ENCODE measurements at regions not wholly inside any gene's neighbourhood (a gene's known extent, or its start where the extent isn't known, plus 50 kb on each side); places are given as distances from the start of the nearest gene placed in this dataset.
"Not testable (repeated sequence)": the region's sequence is repeated elsewhere in the genome, so short reads cannot be mapped to it uniquely, and the experiment has no call there.

DNA sequence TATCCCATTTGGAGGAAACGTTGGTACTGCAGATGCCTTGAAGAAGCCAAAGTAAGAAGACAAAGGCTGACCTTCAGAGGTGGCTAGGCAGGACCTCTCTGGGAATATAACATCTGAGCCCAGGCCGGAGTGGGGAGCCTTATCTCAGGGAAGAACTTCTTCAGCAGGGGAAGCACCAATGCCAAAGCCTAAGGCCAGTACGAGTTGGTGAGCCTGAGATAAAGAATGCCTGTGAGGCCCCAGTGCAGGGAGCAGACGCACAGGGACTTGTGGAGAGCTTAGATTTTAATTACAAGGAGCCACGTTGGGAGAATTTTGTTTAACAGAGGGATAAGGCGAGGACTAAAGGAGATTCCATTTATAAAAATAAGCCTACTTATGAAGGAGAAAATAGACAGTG is 468.8 kb upstream of the RUNX1 start:
- H3K27ac Mint-ChIP-seq, result no peak overlapping the region
- H3K79me2 ChIP-seq (ENCODE audit: insufficient read depth, low read length), result no peaks in the 10 kb centered on the region
- no peak overlapping the region for H3K9ac ChIP-seq (ENCODE audit: insufficient read depth, low read length, poor library complexity, severe bottlenecking)
- H3K36me3 ChIP-seq (replicated peaks in 1 of 2; ENCODE audit: control insufficient read depth in 1 of 2, insufficient read depth in 2 of 2, low read length in 2 of 2), result no peaks in the 10 kb centered on the region
- H3K4me1 Mint-ChIP-seq, result no peaks in the 10 kb centered on the region
- no peak overlapping the region for H3K4me3 Mint-ChIP-seq
- H3K4me3 ChIP-seq (replicated peaks in 1 of 3; ENCODE audit: low read depth in 2 of 3, low read length in 3 of 3), result no peak overlapping the region
- no peaks in the 10 kb centered on the region for H3K36me3 Mint-ChIP-seq
- intact Hi-C loops (cut with micrococcal nuclease), result no loop called here
- H3K27me3 Mint-ChIP-seq (ENCODE audit: low read depth in 3 of 3), result peaks cover 2 to 5% (median 3%) of the 10 kb centered on the region in 3 donors
- no peak overlapping the region for H3K27ac ChIP-seq (ENCODE audit: low read depth in 1 of 2, low read length in 2 of 2)
- TF ChIP-seq, protein P1, sequence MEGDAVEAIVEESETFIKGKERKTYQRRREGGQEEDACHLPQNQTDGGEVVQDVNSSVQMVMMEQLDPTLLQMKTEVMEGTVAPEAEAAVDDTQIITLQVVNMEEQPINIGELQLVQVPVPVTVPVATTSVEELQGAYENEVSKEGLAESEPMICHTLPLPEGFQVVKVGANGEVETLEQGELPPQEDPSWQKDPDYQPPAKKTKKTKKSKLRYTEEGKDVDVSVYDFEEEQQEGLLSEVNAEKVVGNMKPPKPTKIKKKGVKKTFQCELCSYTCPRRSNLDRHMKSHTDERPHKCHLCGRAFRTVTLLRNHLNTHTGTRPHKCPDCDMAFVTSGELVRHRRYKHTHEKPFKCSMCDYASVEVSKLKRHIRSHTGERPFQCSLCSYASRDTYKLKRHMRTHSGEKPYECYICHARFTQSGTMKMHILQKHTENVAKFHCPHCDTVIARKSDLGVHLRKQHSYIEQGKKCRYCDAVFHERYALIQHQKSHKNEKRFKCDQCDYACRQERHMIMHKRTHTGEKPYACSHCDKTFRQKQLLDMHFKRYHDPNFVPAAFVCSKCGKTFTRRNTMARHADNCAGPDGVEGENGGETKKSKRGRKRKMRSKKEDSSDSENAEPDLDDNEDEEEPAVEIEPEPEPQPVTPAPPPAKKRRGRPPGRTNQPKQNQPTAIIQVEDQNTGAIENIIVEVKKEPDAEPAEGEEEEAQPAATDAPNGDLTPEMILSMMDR (IDR thresholded peaks at IDR 0.05), result no peak
- no peaks in the 10 kb centered on the region for H3K9me3 ChIP-seq (replicated peaks in 1 of 2; ENCODE audit: control insufficient read depth in 1 of 2, insufficient read depth in 1 of 2, low read length in 2 of 2)
- no peak for DNase-seq
- WGBS (ENCODE audit: insufficient coverage), result 85% methylated on average over 3 of the region's 6 CpGs
- H3K4me1 ChIP-seq (ENCODE audit: control insufficient read depth in 1 of 2, insufficient read depth in 2 of 2, low read length in 2 of 2), result no peaks in the 10 kb centered on the region
- H4K20me1 ChIP-seq (ENCODE audit: insufficient read depth, low read length), result no peaks in the 10 kb centered on the region
- H2AFZ ChIP-seq (ENCODE audit: insufficient read depth, low read depth, low read length, poor library complexity, severe bottlenecking), result no peak overlapping the region
- H3K4me2 ChIP-seq (replicated peaks; ENCODE audit: extremely low read depth, low read length, poor library complexity, severe bottlenecking), result no peak overlapping the region
- no peaks in the 10 kb centered on the region for H3K27me3 ChIP-seq (ENCODE audit: control insufficient read depth in 2 of 2, insufficient read depth in 2 of 2, low read length in 2 of 2)
- no peaks in the 10 kb centered on the region for H3K9me3 Mint-ChIP-seq

DNA sequence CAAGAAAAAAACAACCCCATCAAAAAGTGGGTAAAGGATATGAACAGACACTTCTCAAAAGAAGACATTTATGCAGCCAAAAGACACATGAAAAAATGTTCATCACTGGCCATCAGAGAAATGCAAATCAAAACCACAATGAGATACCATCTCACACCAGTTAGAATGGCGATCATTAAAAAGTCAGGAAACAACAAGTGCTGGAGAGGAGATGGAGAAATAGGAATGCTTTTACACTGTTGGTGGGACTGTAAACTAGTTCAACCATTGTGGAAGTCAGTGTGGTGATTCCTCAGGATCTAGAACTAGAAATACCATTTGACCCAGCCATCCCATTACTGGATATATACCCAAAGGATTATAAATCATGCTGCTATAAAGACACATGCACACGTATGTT is 467.2 kb upstream of the RUNX1 start:
- H3K9me3 ChIP-seq (replicated peaks in 1 of 2; ENCODE audit: control insufficient read depth in 1 of 2, insufficient read depth in 1 of 2, low read length in 2 of 2); H3K27me3 Mint-ChIP-seq (ENCODE audit: low read depth in 3 of 3); H3K9me3 Mint-ChIP-seq; H3K4me1 Mint-ChIP-seq; DNase-seq; H3K36me3 ChIP-seq (replicated peaks in 1 of 2; ENCODE audit: control insufficient read depth in 1 of 2, insufficient read depth in 2 of 2, low read length in 2 of 2); H4K20me1 ChIP-seq (ENCODE audit: insufficient read depth, low read length); H3K27ac Mint-ChIP-seq; H3K4me1 ChIP-seq (ENCODE audit: control insufficient read depth in 1 of 2, insufficient read depth in 2 of 2, low read length in 2 of 2); H2AFZ ChIP-seq (ENCODE audit: insufficient read depth, low read depth, low read length, poor library complexity, severe bottlenecking); H3K4me3 Mint-ChIP-seq; H3K27me3 ChIP-seq (ENCODE audit: control insufficient read depth in 2 of 2, insufficient read depth in 2 of 2, low read length in 2 of 2); H3K79me2 ChIP-seq (ENCODE audit: insufficient read depth, low read length); H3K4me3 ChIP-seq (replicated peaks in 1 of 3; ENCODE audit: low read depth in 2 of 3, low read length in 3 of 3); H3K27ac ChIP-seq (ENCODE audit: low read depth in 1 of 2, low read length in 2 of 2); H3K9ac ChIP-seq (ENCODE audit: insufficient read depth, low read length, poor library complexity, severe bottlenecking); H3K36me3 Mint-ChIP-seq; H3K4me2 ChIP-seq (replicated peaks; ENCODE audit: extremely low read depth, low read length, poor library complexity, severe bottlenecking); intact Hi-C loops (cut with micrococcal nuclease): not testable (repeated sequence)
- no CpG with 5 or more reads among the region's 2 CpGs for WGBS (ENCODE audit: insufficient coverage)

All from CD14-positive monocyte (primary cell).